BE2C (cell line): ENCODE measurements at regions not wholly inside any gene's neighbourhood (a gene's known extent, or its start where the extent isn't known, plus 50 kb on each side); places are given as distances from the start of the nearest gene placed in this dataset.

Source experiments
- DNase-seq: peaks from one replicate; pipeline ENCODE4 v3.0.0-alpha.2; 2020
- H3K27me3 ChIP-seq: fragments of 250-450 bp; sonication (Bioruptor Pico); 2 replicates; pipeline ENCODE4 v1.5.1; 2020; ENCODE audit warnings: mild to moderate bottlenecking
- H3K36me3 ChIP-seq: fragments of 250-450 bp; sonication (Bioruptor Pico); 2 replicates; pipeline ENCODE4 v1.5.1; 2020; ENCODE audit warnings: mild to moderate bottlenecking
- H3K4me1 ChIP-seq: fragments of 250-450 bp; sonication (Bioruptor Pico); 2 replicates; pipeline ENCODE4 v1.5.1; 2020
- H3K4me3 ChIP-seq: 2 replicates; pipeline ENCODE4 v1.5.1; 2011; ENCODE audit warnings: low read depth, low read length
- H3K9me3 ChIP-seq: fragments of 250-450 bp; sonication (Bioruptor Pico); 2 replicates; pipeline ENCODE4 v1.5.1; 2020
- CTCF ChIP-seq: IDR thresholded peaks from 2 replicates; pipeline ENCODE4 v1.5.1; 2012; ENCODE audit warnings: mild to moderate bottlenecking, low read depth, low read length

GRCh38 chr3:124384527-124384926, 345.7 kb upstream of the UMPS start:
- H3K9me3 ChIP-seq: no peaks in the 10 kb centered on the region
- H3K36me3 ChIP-seq: no peaks in the 10 kb centered on the region; the same call in 1 of the 2 replicates
- H3K27me3 ChIP-seq: no peaks in the 10 kb centered on the region
- H3K4me1 ChIP-seq: peaks cover 6% of the 10 kb centered on the region
- no peak for DNase-seq
- no peak overlapping the region for H3K4me3 ChIP-seq
- TF ChIP-seq CTCF: no peak

GRCh38 chr3:124385996-124386395, 344.3 kb upstream of the UMPS start:
- Histone ChIP-seq H3K36me3 (no peaks in the 10 kb centered on the region; the same call in 1 of the 2 replicates), H3K4me3 (no peak overlapping the region), H3K9me3 (no peaks in the 10 kb centered on the region), H3K4me1 (peaks cover 4% of the 10 kb centered on the region), H3K27me3 (no peaks in the 10 kb centered on the region)
- DNase-seq: no peak
- TF ChIP-seq CTCF: no peak

GRCh38 chr3:124386996-124387595, 343.2 kb upstream of the UMPS start:
- no peaks in the 10 kb centered on the region; the same call in 1 of the 2 replicates for H3K36me3 ChIP-seq
- H3K9me3 ChIP-seq: no peaks in the 10 kb centered on the region
- H3K27me3 ChIP-seq: no peaks in the 10 kb centered on the region
- peaks cover 4% of the 10 kb centered on the region for H3K4me1 ChIP-seq
- no peak for TF ChIP-seq CTCF
- no peak overlapping the region for H3K4me3 ChIP-seq
- DNase-seq: no peak

GRCh38 chr3:124391774-124392173, 338.5 kb upstream of the UMPS start:
- no peaks in the 10 kb centered on the region for H3K9me3 ChIP-seq
- no peak overlapping the region for H3K4me3 ChIP-seq
- DNase-seq: no peak
- H3K4me1 ChIP-seq: peaks cover 27% of the 10 kb centered on the region
- peaks cover 2% of the 10 kb centered on the region; the same call in 1 of the 2 replicates for H3K36me3 ChIP-seq
- TF ChIP-seq CTCF: peak; percentile 19; the same call in 1 of the 2 replicates
- H3K27me3 ChIP-seq: no peaks in the 10 kb centered on the region

GRCh38 chr3:124393340-124393739, 336.9 kb upstream of the UMPS start:
- no peaks in the 10 kb centered on the region for H3K27me3 ChIP-seq
- TF ChIP-seq CTCF: no peak

GRCh38 chr3:124395162-124395561, 335.1 kb upstream of the UMPS start:
- no peak overlapping the region for H3K4me3 ChIP-seq
- H3K27me3 ChIP-seq: no peaks in the 10 kb centered on the region
- H3K9me3 ChIP-seq: no peaks in the 10 kb centered on the region
- peaks cover 37% of the 10 kb centered on the region for H3K4me1 ChIP-seq
- TF ChIP-seq CTCF: no peak
- peaks cover 21% of the 10 kb centered on the region for H3K36me3 ChIP-seq
- DNase-seq: peak; percentile 76

More at GRCh38 chr3:124393340-124393739, 336.9 kb upstream of the UMPS start:
- Histone ChIP-seq H3K4me3 (no peak overlapping the region), H3K9me3 (no peaks in the 10 kb centered on the region), H3K4me1 (peaks cover 37% of the 10 kb centered on the region), H3K36me3 (peaks cover 9% of the 10 kb centered on the region; the same call in 1 of the 2 replicates)
- no peak for DNase-seq
